K562 (cell line): ENCODE measurements at regions not wholly inside any gene's neighbourhood (a gene's known extent, or its start where the extent isn't known, plus 50 kb on each side); places are given as distances from the start of the nearest gene placed in this dataset.

ENCODE experiments used
- ATAC-seq: fragments of 200-7000 bp; cut with Tn5 transposase; 3 replicates; pipeline ENCODE4 v1.9.1; 2020; ENCODE audit warnings: moderate library complexity
- BruUV-seq: library from RNA; stranded (reverse); fragments of 400-500 nt; replicated peaks from 2 replicates; lab custom pipeline; 2021; lab: Mats Ljungman, UMichigan
- CTCF ChIA-PET: fragments of 300-600 bp; formaldehyde crosslinking; extraction: SDS; loops from one replicate; lab custom pipeline; 2021; ENCODE audit warnings: low intra/inter-chr PET ratio; lab: Yijun Ruan, JAX
- POLR2A ChIA-PET: fragments of 300-600, 350-650 bp; sonication (Branson Sonifier 250); formaldehyde crosslinking; extraction: SDS; loops from one replicate; lab custom pipeline; 2021; ENCODE audit warnings: antibody characterized with exemption, inconsistent platforms; lab: Yijun Ruan, JAX
- DNase-seq, 4 experiments: peaks; one replicate each; pipeline versions ENCODE4 v3.0.0 to v3.0.0-alpha.2; 2011 to 2018; ENCODE audit warnings: low spot score in 3 of 4, mixed read lengths in 3 of 4; ENCODE audit errors: extremely low read depth in 1 of 4
- FAIRE-seq: peaks from 2 replicates; lab custom pipeline; 2011; peaks lifted over from hg19 to GRCh38; lab: Jason Lieb, UNC
- H2AFZ ChIP-seq: 2 replicates; pipeline ENCODE4 v1.6.0; 2011; ENCODE audit warnings: low read depth, low read length, control low read depth, inconsistent platforms
- H3K27ac ChIP-seq: fragments of 200-600 bp; 3 replicates; pipeline ENCODE4 v1.8.0; 2011; ENCODE audit warnings: low read depth, mild to moderate bottlenecking, control low read depth, inconsistent platforms, low read length, moderate library complexity, mixed read lengths; ENCODE audit errors: extremely low read depth
- H3K27me3 ChIP-seq, 2 experiments: fragments of 300-600 bp in 1 of 2; 2 replicates in 1 of 2; 3 replicates in 1 of 2; pipeline versions ENCODE4 v1.6.0 to v1.8.0; 2011; ENCODE audit warnings: inconsistent platforms in 2 of 2, low read length in 2 of 2, mild to moderate bottlenecking in 1 of 2, mixed read lengths in 1 of 2, moderate library complexity in 1 of 2; ENCODE audit not compliant: control insufficient read depth in 2 of 2, insufficient read depth in 2 of 2
- H3K36me3 ChIP-seq: fragments of 300-600 bp; 3 replicates; pipeline ENCODE4 v1.8.0; 2011; ENCODE audit warnings: mild to moderate bottlenecking, low read length, inconsistent platforms; ENCODE audit not compliant: control insufficient read depth, insufficient read depth
- H3K4me1 ChIP-seq, 2 experiments: fragments of 200-600 bp in 1 of 2; replicated peaks in 1 of 2; 2 replicates in 1 of 2; 3 replicates in 1 of 2; pipeline versions ENCODE4 v1.5.1 to v1.8.0; 2011; ENCODE audit warnings: inconsistent platforms in 2 of 2, low read length in 2 of 2, mild to moderate bottlenecking in 1 of 2, mixed read lengths in 1 of 2, moderate library complexity in 1 of 2; ENCODE audit not compliant: control insufficient read depth in 2 of 2, insufficient read depth in 2 of 2
- H3K4me2 ChIP-seq: 2 replicates; pipeline ENCODE4 v1.6.1; 2011; ENCODE audit warnings: low read length, control low read depth, inconsistent platforms, mixed read lengths; ENCODE audit not compliant: insufficient read depth
- H3K4me3 ChIP-seq: fragments of 200-600 bp; sonication (generic), shearing (Covaris generic); 2 replicates; pipeline ENCODE4 v1.5.1; 2016; ENCODE audit warnings: control low read depth, inconsistent platforms
- H3K79me2 ChIP-seq: fragments of 200-600 bp; 3 replicates; pipeline ENCODE4 v1.8.0; 2011; ENCODE audit warnings: low read length, inconsistent platforms; ENCODE audit not compliant: control insufficient read depth, insufficient read depth
- H3K9ac ChIP-seq, 2 experiments: 2 replicates each; pipeline versions ENCODE4 v1.6.0 to v1.6.1; 2011; ENCODE audit warnings: low read depth in 2 of 2, low read length in 2 of 2, control low read depth in 1 of 2, inconsistent platforms in 1 of 2, mild to moderate bottlenecking in 1 of 2, mixed read lengths in 1 of 2; ENCODE audit not compliant: insufficient read depth in 1 of 2
- H3K9me1 ChIP-seq: one replicate; pipeline ENCODE4 v1.6.0; 2011; ENCODE audit warnings: inconsistent platforms, mild to moderate bottlenecking, low read length, moderate library complexity; ENCODE audit not compliant: control insufficient read depth, insufficient read depth
- H3K9me3 ChIP-seq: replicated peaks from 2 replicates; pipeline ENCODE4 v1.5.1; 2011; ENCODE audit warnings: low read depth, low read length, inconsistent platforms; ENCODE audit not compliant: control insufficient read depth, insufficient read depth
- H4K20me1 ChIP-seq: replicated peaks from 2 replicates; pipeline ENCODE4 v1.6.1; 2011; ENCODE audit warnings: low read length, inconsistent platforms, mixed read lengths; ENCODE audit not compliant: control insufficient read depth, insufficient read depth
- CBX8 ChIP-seq: fragments of 200-600 bp; sonication (generic); IDR thresholded peaks from 2 replicates; pipeline ENCODE4 v1.6.1; 2012; ENCODE audit warnings: borderline replicate concordance, mixed run types, low read depth, mild to moderate bottlenecking, moderate library complexity, mixed read lengths, low read length, control low read depth, inconsistent platforms; ENCODE audit not compliant: poor library complexity, severe bottlenecking; ENCODE audit errors: extremely low read depth
- FOXM1 ChIP-seq, 2 experiments: fragments of 450-650 bp in 1 of 2; sonication (generic) in 1 of 2; formaldehyde crosslinking in 1 of 2; IDR thresholded peaks; 2 replicates each; pipeline versions ENCODE4 v1.6.1 to v1.9.0; 2017 to 2022; ENCODE audit warnings: low read depth in 2 of 2, mild to moderate bottlenecking in 2 of 2, missing genetic modification reagents in 1 of 2, moderate library complexity in 1 of 2
- FUS ChIP-seq: fragments of 200-400 bp; formaldehyde crosslinking; optimal IDR thresholded peaks from 2 replicates; pipeline ENCODE3; 2017; ENCODE audit warnings: low read depth, low read length
- GATAD2B ChIP-seq: fragments of 450-650 bp; IDR thresholded peaks from 2 replicates; pipeline ENCODE4 v1.6.1; 2017; ENCODE audit warnings: mild to moderate bottlenecking, borderline replicate concordance
- POLR2H ChIP-seq: IDR thresholded peaks from 2 replicates; pipeline ENCODE4 v1.6.1; 2016; ENCODE audit warnings: missing genetic modification characterization, low read depth, mild to moderate bottlenecking, control low read depth, missing compliant biosample characterization, moderate library complexity
- RFX5 ChIP-seq: IDR thresholded peaks from 2 replicates; pipeline ENCODE4 v1.6.1; 2011; ENCODE audit warnings: low read depth, mild to moderate bottlenecking, improper control_type of control experiment, low read length
- SMARCC2 ChIP-seq: fragments of 450-650 bp; IDR thresholded peaks from 2 replicates; pipeline ENCODE4 v1.6.1; 2017; ENCODE audit warnings: antibody characterized with exemption, moderate library complexity, mild to moderate bottlenecking, low read depth
- STAG1 ChIP-seq: sonication (generic); formaldehyde crosslinking; IDR thresholded peaks from 2 replicates; pipeline ENCODE4 v1.5.0; 2020; ENCODE audit warnings: missing genetic modification reagents, borderline replicate concordance
- TAF7 ChIP-seq: fragments of 450-650 bp; IDR thresholded peaks from 2 replicates; pipeline ENCODE4 v1.6.1; 2016; ENCODE audit warnings: missing genetic modification characterization, missing compliant biosample characterization
- THRAP3 ChIP-seq: fragments of 450-650 bp; IDR thresholded peaks from 2 replicates; pipeline ENCODE4 v1.6.1; 2016; ENCODE audit warnings: mild to moderate bottlenecking, inconsistent platforms, borderline replicate concordance
- ZNF124 ChIP-seq: sonication (generic); formaldehyde crosslinking; IDR thresholded peaks from 2 replicates; pipeline ENCODE4 v1.8.1; 2022; ENCODE audit warnings: missing genetic modification reagents
- ZNF140 ChIP-seq: fragments of 250-450 bp; sonication (Bioruptor Pico); IDR thresholded peaks from 2 replicates; pipeline ENCODE4 v1.8.0; 2021; ENCODE audit warnings: moderate library complexity, mild to moderate bottlenecking, inconsistent platforms
- ZNF24 ChIP-seq: fragments of 450-650 bp; IDR thresholded peaks from 2 replicates; pipeline ENCODE4 v1.6.1; 2016
- ZNF384 ChIP-seq: IDR thresholded peaks from 2 replicates; pipeline ENCODE4 v1.6.1; 2012; ENCODE audit warnings: low read depth, low read length, improper control_type of control experiment
- ZNF785 ChIP-seq: fragments of 250-450 bp; sonication (Bioruptor Pico); IDR thresholded peaks from 2 replicates; pipeline ENCODE4 v1.4.0; 2020; ENCODE audit warnings: mild to moderate bottlenecking
- WGBS: fragments of 100-300 bp; shearing (Covaris generic); methylation state at CpG from one replicate; pipeline ENCODE4 v1.1.6; 2016; ENCODE audit warnings: low coverage, mixed read lengths; ENCODE audit not compliant: insufficient coverage; ENCODE audit errors: missing lambda C conversion rate; 5-methylcytosine and 5-hydroxymethylcytosine counted together
- in situ Hi-C: fragments of 300-500 bp; cut with MboI; formaldehyde crosslinking; loops from 4 replicates; pipeline ENCODE4 v1.15.0; 2018; ENCODE audit warnings: inconsistent platforms, mixed read lengths
- intact Hi-C: fragments of 100-400 bp; cut with micrococcal nuclease; formaldehyde crosslinking; loops from 2 replicates; pipeline ENCODE4 v1.14.2; 2022
- TF ChIP-seq, protein P1 (sequence below): fragments of 450-650 bp; IDR thresholded peaks from 2 replicates; pipeline ENCODE4 v1.7.1; 2018; ENCODE audit warnings: mild to moderate bottlenecking, low read depth; ENCODE audit not compliant: partially characterized antibody
- TF ChIP-seq, protein P2 (sequence below): fragments of 450-650 bp; IDR thresholded peaks from 2 replicates; pipeline ENCODE4 v1.6.1; 2016; ENCODE audit warnings: mild to moderate bottlenecking

DNA sequence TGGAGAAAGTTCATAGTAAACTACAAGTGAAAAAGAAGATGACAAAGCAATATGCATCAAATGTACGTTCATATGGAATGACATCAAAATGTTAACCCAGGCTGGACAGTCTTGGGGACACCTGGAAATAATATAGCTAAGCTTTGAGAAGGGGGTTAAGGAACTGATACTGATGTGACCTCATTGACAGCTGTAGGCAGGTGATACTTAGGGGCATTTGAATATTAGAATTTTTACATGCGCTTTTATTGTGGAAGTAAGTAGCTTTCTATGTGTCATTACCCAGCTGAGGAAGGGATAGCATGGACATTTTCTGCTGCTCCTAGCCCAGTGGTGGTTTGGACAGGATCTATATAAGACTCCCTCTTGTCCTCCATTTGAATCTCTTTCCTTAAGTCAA, 299.7 kb downstream of the CWC27 start:
- Histone ChIP-seq H3K27me3 (no peaks in the 10 kb centered on the region; a peak in 3 of 5 replicates), H4K20me1 (no peaks in the 10 kb centered on the region), H3K4me3 (no peak overlapping the region), H3K9me3 (no peaks in the 10 kb centered on the region), H3K4me2 (no peak overlapping the region), H3K36me3 (no peaks in the 10 kb centered on the region), H3K79me2 (no peaks in the 10 kb centered on the region), H3K9ac (no peak overlapping the region), H3K4me1 (no peaks in the 10 kb centered on the region), H3K9me1 (no peaks in the 10 kb centered on the region), H2AFZ (no peak overlapping the region), H3K27ac (no peak overlapping the region)
- in situ Hi-C loops (no loop called here), intact Hi-C loops (no loop called here)
- no peak for DNase-seq
- WGBS = 23% methylated on average over 2 of the region's 2 CpGs
- CTCF ChIA-PET = no interaction called here
- no peak for TF ChIP-seq ZNF124
- TF ChIP-seq TAF7 (tag) = no peak
- TF ChIP-seq, protein P1, sequence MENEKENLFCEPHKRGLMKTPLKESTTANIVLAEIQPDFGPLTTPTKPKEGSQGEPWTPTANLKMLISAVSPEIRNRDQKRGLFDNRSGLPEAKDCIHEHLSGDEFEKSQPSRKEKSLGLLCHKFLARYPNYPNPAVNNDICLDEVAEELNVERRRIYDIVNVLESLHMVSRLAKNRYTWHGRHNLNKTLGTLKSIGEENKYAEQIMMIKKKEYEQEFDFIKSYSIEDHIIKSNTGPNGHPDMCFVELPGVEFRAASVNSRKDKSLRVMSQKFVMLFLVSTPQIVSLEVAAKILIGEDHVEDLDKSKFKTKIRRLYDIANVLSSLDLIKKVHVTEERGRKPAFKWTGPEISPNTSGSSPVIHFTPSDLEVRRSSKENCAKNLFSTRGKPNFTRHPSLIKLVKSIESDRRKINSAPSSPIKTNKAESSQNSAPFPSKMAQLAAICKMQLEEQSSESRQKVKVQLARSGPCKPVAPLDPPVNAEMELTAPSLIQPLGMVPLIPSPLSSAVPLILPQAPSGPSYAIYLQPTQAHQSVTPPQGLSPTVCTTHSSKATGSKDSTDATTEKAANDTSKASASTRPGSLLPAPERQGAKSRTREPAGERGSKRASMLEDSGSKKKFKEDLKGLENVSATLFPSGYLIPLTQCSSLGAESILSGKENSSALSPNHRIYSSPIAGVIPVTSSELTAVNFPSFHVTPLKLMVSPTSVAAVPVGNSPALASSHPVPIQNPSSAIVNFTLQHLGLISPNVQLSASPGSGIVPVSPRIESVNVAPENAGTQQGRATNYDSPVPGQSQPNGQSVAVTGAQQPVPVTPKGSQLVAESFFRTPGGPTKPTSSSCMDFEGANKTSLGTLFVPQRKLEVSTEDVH = no peak
- no peak for TF ChIP-seq FOXM1 (IDR thresholded peaks at IDR 0.05; ENCODE audit: low read depth)
- TF ChIP-seq FOXM1 (CRISPR knock-in tag; IDR thresholded peaks at IDR 0.05; ENCODE audit: low read depth) = no peak
- TF ChIP-seq ZNF384 = no peak
- TF ChIP-seq CBX8 = no peak
- no peak for TF ChIP-seq STAG1 (CRISPR knock-in tag)
- TF ChIP-seq SMARCC2 = no peak
- no peak for TF ChIP-seq ZNF785 (CRISPR knock-in tag)
- TF ChIP-seq THRAP3 = no peak
- TF ChIP-seq FUS = no peak
- no peak for TF ChIP-seq ZNF140 (CRISPR knock-in tag)
- no peak for TF ChIP-seq GATAD2B
- TF ChIP-seq, protein P2, sequence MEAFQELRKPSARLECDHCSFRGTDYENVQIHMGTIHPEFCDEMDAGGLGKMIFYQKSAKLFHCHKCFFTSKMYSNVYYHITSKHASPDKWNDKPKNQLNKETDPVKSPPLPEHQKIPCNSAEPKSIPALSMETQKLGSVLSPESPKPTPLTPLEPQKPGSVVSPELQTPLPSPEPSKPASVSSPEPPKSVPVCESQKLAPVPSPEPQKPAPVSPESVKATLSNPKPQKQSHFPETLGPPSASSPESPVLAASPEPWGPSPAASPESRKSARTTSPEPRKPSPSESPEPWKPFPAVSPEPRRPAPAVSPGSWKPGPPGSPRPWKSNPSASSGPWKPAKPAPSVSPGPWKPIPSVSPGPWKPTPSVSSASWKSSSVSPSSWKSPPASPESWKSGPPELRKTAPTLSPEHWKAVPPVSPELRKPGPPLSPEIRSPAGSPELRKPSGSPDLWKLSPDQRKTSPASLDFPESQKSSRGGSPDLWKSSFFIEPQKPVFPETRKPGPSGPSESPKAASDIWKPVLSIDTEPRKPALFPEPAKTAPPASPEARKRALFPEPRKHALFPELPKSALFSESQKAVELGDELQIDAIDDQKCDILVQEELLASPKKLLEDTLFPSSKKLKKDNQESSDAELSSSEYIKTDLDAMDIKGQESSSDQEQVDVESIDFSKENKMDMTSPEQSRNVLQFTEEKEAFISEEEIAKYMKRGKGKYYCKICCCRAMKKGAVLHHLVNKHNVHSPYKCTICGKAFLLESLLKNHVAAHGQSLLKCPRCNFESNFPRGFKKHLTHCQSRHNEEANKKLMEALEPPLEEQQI = no peak
- no peak for TF ChIP-seq POLR2H
- TF ChIP-seq ZNF24 = no peak
- TF ChIP-seq RFX5 = no peak
- no TSS peak for BruUV-seq
- no peak for FAIRE-seq
- POLR2A ChIA-PET = interaction anchor here (0.9 to 1.0 kb wide), 2 partner anchors 10 to 36 kb away, joined by 3 read pairs; no protein-coding TSS in a partner anchor
- no peak for ATAC-seq
